Left cardiac atrium (tissue), 4 donors: ENCODE measurements at regions not wholly inside any gene's neighbourhood (a gene's known extent, or its start where the extent isn't known, plus 50 kb on each side); places are given as distances from the start of the nearest gene placed in this dataset.
"Not testable (repeated sequence)": the region's sequence is repeated elsewhere in the genome, so short reads cannot be mapped to it uniquely, and the experiment has no call there.

Experiments
- ATAC-seq, 2 donors: fragments of 200-7000 bp; cut with Tn5 transposase; one replicate each; pipeline ENCODE4 v1.9.1; 2020; ENCODE audit warnings: mild to moderate bottlenecking in 2 of 2, moderate library complexity in 2 of 2
- DNase-seq: peaks from one replicate; pipeline ENCODE4 v3.0.0-alpha.2; 2020
- intact Hi-C, 2 donors: fragments of 100-400 bp; cut with DNase I; formaldehyde crosslinking; loops; one replicate each; pipeline versions ENCODE4 v1.14.1 to v1.15.1; 2022 to 2023
- donor health status: DM: no; HTN: yes; CAD: no.
- donor health status: DM: no; HTN: yes; CAD: no; lungs with severe emphysema.
- donor health status: DM: yes; HTN: yes; CAD: no.
- donor health status: Dilated cardiomyopathy.

GRCh38 chr16:64085296-64085695 lies 1036.6 kb downstream of the CDH11 start:
- DNase-seq (no peak), ATAC-seq (no peak)
- intact Hi-C loops, result loop anchor here in 1 of 2 donors (5.0 kb wide), 1 partner anchor 367 kb away; no protein-coding TSS in a partner anchor

GRCh38 chr16:64084706-64085105 lies 1037.2 kb downstream of the CDH11 start:
- ATAC-seq, result no peak
- no peak for DNase-seq
- intact Hi-C loops, result loop anchor here in 1 of 2 donors (5.0 kb wide), 1 partner anchor 368 kb away; no protein-coding TSS in a partner anchor

GRCh38 chr16:64083428-64084129 lies 1038.3 kb downstream of the CDH11 start:
- no peak for ATAC-seq
- DNase-seq, result no peak
- intact Hi-C loops, result no loop called here

- ATAC-seq (no peak), DNase-seq (no peak)
- intact Hi-C loops, result no loop called here
These were observed 1044.6 kb downstream of the CDH11 start for GRCh38 chr16:64077242-64077641.

GRCh38 chr16:64074706-64075105 lies 1047.2 kb downstream of the CDH11 start:
- DNase-seq (no peak), ATAC-seq (no peak)
- intact Hi-C loops, result no loop called here

- DNase-seq, ATAC-seq, intact Hi-C loops: not testable (repeated sequence)
These were observed 1049.6 kb downstream of the CDH11 start for GRCh38 chr16:64072131-64072730.

- DNase-seq (no peak), ATAC-seq (no peak)
- intact Hi-C loops, result no loop called here
These were observed 1056.3 kb downstream of the CDH11 start for GRCh38 chr16:64065523-64065922.

GRCh38 chr16:64061621-64062020 lies 1060.2 kb downstream of the CDH11 start:
- no peak for DNase-seq
- no peak for ATAC-seq
- intact Hi-C loops, result no loop called here

GRCh38 chr16:64060631-64061030 lies 1061.2 kb downstream of the CDH11 start:
- intact Hi-C loops, result no loop called here
- DNase-seq, result no peak
- ATAC-seq, result no peak

GRCh38 chr16:64058685-64059084 lies 1063.2 kb downstream of the CDH11 start:
- no peak for ATAC-seq
- intact Hi-C loops, result no loop called here
- DNase-seq, result no peak

- DNase-seq, result no peak
- ATAC-seq, result no peak
- intact Hi-C loops, result loop anchor here in 1 of 2 donors (2.0 kb wide), 1 partner anchor 591 kb away; no protein-coding TSS in a partner anchor
These were observed 1070.0 kb downstream of the CDH11 start for GRCh38 chr16:64051824-64052223.

- ATAC-seq, result no peak
- intact Hi-C loops, result no loop called here
- no peak for DNase-seq
These were observed 1074.0 kb downstream of the CDH11 start for GRCh38 chr16:64047878-64048277.

- DNase-seq, result no peak
- intact Hi-C loops, result no loop called here
- ATAC-seq, result no peak
These were observed 1074.7 kb downstream of the CDH11 start for GRCh38 chr16:64047207-64047606.

GRCh38 chr16:64035337-64035736 lies 1086.5 kb downstream of the CDH11 start:
- DNase-seq (no peak), ATAC-seq (no peak)
- intact Hi-C loops, result no loop called here

GRCh38 chr16:64019339-64019738 lies 1102.5 kb downstream of the CDH11 start:
- ATAC-seq (no peak), DNase-seq (no peak)
- intact Hi-C loops, result no loop called here

GRCh38 chr16:64017796-64018195 lies 1104.1 kb downstream of the CDH11 start:
- intact Hi-C loops, result no loop called here
- peak; percentile 19 to 38 for ATAC-seq
- DNase-seq, result no peak

- ATAC-seq (no peak), DNase-seq (no peak)
- intact Hi-C loops, result no loop called here
These were observed 1108.0 kb downstream of the CDH11 start for GRCh38 chr16:64013856-64014255.

GRCh38 chr16:64012166-64012565 lies 1109.7 kb downstream of the CDH11 start:
- intact Hi-C loops, result no loop called here
- DNase-seq (no peak), ATAC-seq (peak; percentile 29 to 82)

GRCh38 chr16:64011650-64012049 lies 1110.2 kb downstream of the CDH11 start:
- peak; percentile 48 for DNase-seq
- intact Hi-C loops, result no loop called here
- ATAC-seq, result peak; percentile 93

GRCh38 chr16:64008131-64008530 lies 1113.7 kb downstream of the CDH11 start:
- DNase-seq (no peak), ATAC-seq (no peak)
- intact Hi-C loops, result no loop called here

GRCh38 chr16:64004116-64004515 lies 1117.7 kb downstream of the CDH11 start:
- intact Hi-C loops, result no loop called here
- DNase-seq, result no peak
- ATAC-seq, result no peak
